Epithelial cell of proximal tubule (primary cell): ENCODE measurements at regions not wholly inside any gene's neighbourhood (a gene's known extent, or its start where the extent isn't known, plus 50 kb on each side); places are given as distances from the start of the nearest gene placed in this dataset.

Source experiments
- DNase-seq: peaks from one replicate; pipeline ENCODE4 v3.0.0-alpha.2; 2011; ENCODE audit warnings: low read depth
- H3K4me3 ChIP-seq: 2 replicates; pipeline ENCODE4 v1.5.1; 2011; ENCODE audit warnings: low read depth, mild to moderate bottlenecking, low read length
- TF ChIP-seq, protein P1 (sequence below): conservative IDR thresholded peaks from 2 replicates; pipeline ENCODE4 v1.5.1; 2012; ENCODE audit warnings: low read depth, mild to moderate bottlenecking, low read length

DNA sequence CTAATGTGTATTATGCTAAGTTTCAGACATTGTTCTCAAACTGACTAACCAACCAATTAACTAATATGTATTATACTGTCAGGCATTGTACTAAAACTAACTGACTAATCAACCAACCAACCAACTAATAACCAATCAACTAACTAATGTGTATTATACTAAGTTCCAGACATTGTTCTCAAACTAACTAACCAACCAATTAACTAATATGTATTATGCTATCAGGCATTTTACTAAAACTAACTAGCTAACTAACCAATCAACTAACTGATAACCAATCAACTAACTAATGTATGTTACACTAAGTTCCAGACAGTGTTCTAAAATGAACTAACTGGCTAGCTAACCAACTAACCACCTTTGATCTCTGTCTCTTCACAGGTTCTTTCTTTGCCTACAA lies 152.3 kb downstream of the SUDS3 start:
- no peak overlapping the region for H3K4me3 ChIP-seq
- no peak for DNase-seq
- TF ChIP-seq, protein P1, sequence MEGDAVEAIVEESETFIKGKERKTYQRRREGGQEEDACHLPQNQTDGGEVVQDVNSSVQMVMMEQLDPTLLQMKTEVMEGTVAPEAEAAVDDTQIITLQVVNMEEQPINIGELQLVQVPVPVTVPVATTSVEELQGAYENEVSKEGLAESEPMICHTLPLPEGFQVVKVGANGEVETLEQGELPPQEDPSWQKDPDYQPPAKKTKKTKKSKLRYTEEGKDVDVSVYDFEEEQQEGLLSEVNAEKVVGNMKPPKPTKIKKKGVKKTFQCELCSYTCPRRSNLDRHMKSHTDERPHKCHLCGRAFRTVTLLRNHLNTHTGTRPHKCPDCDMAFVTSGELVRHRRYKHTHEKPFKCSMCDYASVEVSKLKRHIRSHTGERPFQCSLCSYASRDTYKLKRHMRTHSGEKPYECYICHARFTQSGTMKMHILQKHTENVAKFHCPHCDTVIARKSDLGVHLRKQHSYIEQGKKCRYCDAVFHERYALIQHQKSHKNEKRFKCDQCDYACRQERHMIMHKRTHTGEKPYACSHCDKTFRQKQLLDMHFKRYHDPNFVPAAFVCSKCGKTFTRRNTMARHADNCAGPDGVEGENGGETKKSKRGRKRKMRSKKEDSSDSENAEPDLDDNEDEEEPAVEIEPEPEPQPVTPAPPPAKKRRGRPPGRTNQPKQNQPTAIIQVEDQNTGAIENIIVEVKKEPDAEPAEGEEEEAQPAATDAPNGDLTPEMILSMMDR, result no peak

DNA sequence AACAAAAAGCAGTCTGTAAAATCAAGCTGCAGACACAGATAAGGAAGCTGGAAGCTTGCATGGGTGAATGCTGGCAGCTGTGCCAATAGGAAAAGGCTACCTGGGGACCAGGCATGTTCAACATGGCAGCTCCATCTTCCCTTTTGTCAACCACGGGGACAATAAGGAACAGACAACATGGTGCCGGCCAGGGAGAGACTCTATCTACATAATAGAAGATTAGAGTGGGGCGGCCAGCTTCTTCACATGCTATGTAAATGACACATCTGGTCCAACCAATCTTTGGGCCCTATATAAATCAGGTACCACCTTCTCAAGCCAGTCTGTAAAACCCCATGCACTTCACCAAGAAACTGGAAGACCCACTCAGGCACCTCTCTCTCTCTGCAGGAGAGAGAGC lies 157.6 kb downstream of the SUDS3 start:
- H3K4me3 ChIP-seq, result no peak overlapping the region
- no peak for DNase-seq
- TF ChIP-seq, protein P1, result no peak

DNA sequence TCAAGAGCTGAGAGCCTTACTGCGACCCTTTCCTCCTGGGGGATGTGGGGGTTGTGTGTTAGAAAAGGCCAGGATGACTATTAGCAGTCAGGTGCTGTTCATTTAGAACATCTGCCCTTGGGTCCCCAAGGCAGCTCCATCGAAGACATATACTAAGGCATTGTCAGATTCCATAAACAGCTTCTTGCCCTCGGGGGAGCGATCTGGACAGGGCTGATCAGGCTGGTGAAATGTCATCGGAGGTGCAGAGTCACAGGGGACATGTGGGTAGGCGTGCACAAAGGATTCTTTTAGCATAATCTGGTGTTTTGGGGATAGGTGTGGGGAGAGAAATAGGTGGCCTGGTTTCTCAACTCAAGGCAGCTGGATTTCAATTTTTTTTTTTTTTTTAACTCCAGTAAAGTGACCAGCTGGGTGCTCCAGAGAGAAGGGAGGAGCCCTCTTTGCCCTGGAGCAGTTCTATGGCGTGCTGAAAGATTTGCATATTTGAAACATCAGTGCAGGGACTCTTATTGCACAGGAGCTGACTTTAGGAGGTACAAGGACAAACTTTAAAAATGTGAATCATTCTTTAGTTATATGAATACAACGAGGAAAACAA lies 160.1 kb downstream of the SUDS3 start:
- TF ChIP-seq, protein P1, result no peak
- no peak for DNase-seq
- H3K4me3 ChIP-seq, result no peak overlapping the region

DNA sequence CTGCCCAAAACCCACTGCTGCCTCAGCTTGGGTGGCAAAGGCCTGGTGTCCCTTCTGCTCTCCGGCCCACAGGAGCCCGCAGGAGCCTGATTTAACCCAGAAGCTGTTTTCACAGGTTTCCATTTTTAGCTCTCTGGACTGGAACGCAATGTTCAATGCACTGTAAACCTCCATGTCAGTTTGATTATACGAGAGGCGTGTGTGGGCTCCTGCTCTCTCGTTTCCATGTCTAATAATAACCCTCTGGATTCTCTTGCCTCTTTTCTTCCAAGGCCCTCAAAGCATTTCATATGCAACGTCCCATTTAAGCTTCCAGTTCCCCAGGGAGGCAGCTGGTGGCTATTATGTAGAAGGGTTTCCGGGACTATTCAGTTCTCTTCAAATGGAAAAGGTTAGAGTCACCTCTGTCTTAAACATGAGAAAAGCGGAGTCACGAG lies 161.1 kb downstream of the SUDS3 start:
- H3K4me3 ChIP-seq, result no peak overlapping the region
- no peak for DNase-seq
- TF ChIP-seq, protein P1, result no peak

DNA sequence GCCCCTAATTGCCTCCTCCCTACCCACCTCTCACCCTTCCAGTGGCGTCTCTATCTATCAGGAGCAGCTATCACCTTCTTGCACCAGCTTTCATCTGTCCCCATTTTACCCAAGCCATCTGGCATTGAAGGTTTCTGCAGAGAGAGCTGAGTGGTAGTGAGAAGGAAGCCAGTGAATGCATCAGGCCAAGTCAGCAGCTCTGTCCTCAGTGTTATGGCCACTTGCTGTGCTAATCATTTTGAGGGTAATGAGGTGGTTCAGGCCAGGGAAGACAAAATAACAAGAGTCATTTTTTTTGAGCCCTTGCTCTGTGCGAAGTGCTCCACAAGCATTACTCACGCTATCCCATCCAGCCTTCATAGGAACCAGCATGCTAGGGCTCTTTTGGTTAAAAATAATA lies 164.7 kb downstream of the SUDS3 start:
- DNase-seq, result no peak
- TF ChIP-seq, protein P1, result no peak
- no peak overlapping the region for H3K4me3 ChIP-seq

DNA sequence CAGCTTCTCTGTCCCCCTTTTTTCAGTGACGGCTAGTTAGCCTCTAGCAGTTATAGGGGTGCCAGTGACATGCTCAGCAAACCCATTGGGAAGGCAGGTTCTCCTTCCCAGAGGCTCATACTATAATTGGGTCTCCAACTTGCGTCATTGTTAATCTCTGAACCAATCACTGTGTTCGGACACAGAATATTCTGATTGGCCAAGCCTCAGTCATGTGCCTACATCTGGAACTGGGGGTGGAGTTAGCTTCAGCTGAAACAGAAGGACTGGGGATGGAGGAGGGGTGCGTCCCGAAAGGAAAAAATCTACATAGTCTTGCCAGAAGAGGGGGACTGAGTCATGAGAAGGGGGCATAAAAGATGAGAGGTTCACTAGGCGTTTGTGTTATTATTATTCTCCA lies 165.6 kb downstream of the SUDS3 start:
- no peak for DNase-seq
- H3K4me3 ChIP-seq, result no peak overlapping the region
- TF ChIP-seq, protein P1, result no peak

DNA sequence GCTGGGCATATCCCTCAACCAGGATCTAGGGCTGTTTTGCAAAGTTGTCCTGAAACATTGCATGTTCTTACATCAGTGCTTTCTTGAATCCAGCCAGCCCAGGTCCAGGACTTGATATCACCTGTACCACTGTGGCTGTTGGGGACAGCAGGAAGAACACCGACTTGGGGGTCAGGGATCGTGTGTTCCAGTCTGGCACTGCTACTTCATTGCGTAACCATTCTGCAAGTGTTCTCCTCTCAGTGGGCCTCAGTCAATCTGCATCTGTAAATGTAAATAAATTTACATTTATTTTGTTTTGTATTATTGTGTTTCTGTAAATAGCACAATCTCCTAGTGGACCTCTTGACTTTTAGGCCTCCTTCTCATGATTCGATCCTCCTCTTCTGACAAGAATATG lies 167.3 kb downstream of the SUDS3 start:
- no peak for DNase-seq
- TF ChIP-seq, protein P1, result no peak
- no peak overlapping the region for H3K4me3 ChIP-seq
